NT2/D1 (cell line): ENCODE measurements at regions not wholly inside any gene's neighbourhood (a gene's known extent, or its start where the extent isn't known, plus 50 kb on each side); places are given as distances from the start of the nearest gene placed in this dataset.
"Not testable (repeated sequence)": the region's sequence is repeated elsewhere in the genome, so short reads cannot be mapped to it uniquely, and the experiment has no call there.

Experiments
- SUZ12 ChIP-seq: IDR thresholded peaks from 2 replicates; pipeline ENCODE4 v1.6.1; 2011; ENCODE audit not compliant: insufficient read length, insufficient read depth; ENCODE audit errors: extremely low read depth
- YY1 ChIP-seq: IDR thresholded peaks from 2 replicates; pipeline ENCODE4 v1.6.1; 2011; ENCODE audit not compliant: insufficient read length, insufficient read depth
- ZNF274 ChIP-seq: IDR thresholded peaks from 2 replicates; pipeline ENCODE4 v1.6.1; 2011; ENCODE audit warnings: mild to moderate bottlenecking, low read depth, low read length

DNA sequence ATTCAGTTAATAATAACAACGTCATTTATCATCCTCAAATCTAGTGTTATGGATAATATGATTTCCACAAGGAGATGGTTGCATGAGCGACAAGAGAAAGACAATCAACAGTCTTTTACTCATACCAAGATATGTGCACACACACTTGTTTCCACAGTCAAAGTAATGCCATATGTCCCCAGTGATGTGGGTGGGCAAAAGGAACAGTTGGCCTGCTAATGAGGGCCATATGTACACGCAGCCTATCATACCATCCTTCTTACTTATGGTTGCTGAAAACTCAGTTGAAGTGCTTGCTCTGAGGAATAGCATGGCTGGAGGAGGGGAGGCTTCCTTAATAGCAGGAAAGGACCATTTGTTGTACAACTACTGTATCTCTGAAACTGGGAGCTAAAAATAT is 110.6 kb downstream of the XKR3 start:
- TF ChIP-seq SUZ12, YY1, ZNF274: not testable (repeated sequence)
